Ovary (tissue), 7 donors: ENCODE measurements at regions not wholly inside any gene's neighbourhood (a gene's known extent, or its start where the extent isn't known, plus 50 kb on each side); places are given as distances from the start of the nearest gene placed in this dataset.

Experiments
- DNase-seq, 5 donors: peaks; one replicate each; pipeline ENCODE4 v3.0.0-alpha.2; 2019 to 2020
- H3K27ac ChIP-seq, 2 donors: fragments of 200-600 bp; one replicate each; pipeline versions ENCODE4 v1.5.1 to v1.8.0; 2019 to 2022
- H3K27me3 ChIP-seq: fragments of 200-600 bp; one replicate; pipeline ENCODE4 v1.8.0; 2022
- H3K36me3 ChIP-seq: fragments of 200-600 bp; sonication (generic); one replicate; pipeline ENCODE4 v1.5.1; 2019
- H3K4me1 ChIP-seq: one replicate; pipeline ENCODE4 v1.8.1; 2013; ENCODE audit warnings: mild to moderate bottlenecking, moderate library complexity; ENCODE audit not compliant: insufficient read depth
- H3K4me3 ChIP-seq: fragments of 200-600 bp; sonication (generic); one replicate; pipeline ENCODE4 v1.5.1; 2017
- H3K9me3 ChIP-seq, 2 donors: fragments of 200-600 bp in 1 of 2; sonication (generic) in 1 of 2; one replicate each; pipeline versions ENCODE4 v1.5.1 to v1.8.1; 2013 to 2019; ENCODE audit warnings: mild to moderate bottlenecking in 1 of 2, moderate library complexity in 1 of 2
- CTCF ChIP-seq, 3 donors: fragments of 450-650 bp in 2 of 3; fragments of 200-600 bp in 1 of 3; IDR thresholded peaks; one replicate each; pipeline versions ENCODE4 v1.5.1 to v1.8.0; 2016 to 2022; ENCODE audit warnings: antibody characterized with exemption in 3 of 3, mild to moderate bottlenecking in 1 of 3
- EP300 ChIP-seq: sonication (generic); formaldehyde crosslinking; IDR thresholded peaks from one replicate; pipeline ENCODE4 v1.6.1; 2017; ENCODE audit warnings: antibody characterized with exemption
- POLR2A ChIP-seq: fragments of 450-650 bp; IDR thresholded peaks from one replicate; pipeline ENCODE4 v1.6.1; 2017; ENCODE audit warnings: antibody characterized with exemption, mild to moderate bottlenecking, moderate library complexity
- WGBS, 3 donors: extraction: QIAGEN DNeasy Blood & Tissue Kit in 1 of 3; methylation state at CpG; one replicate each; pipeline versions ENCODE4 v1.1.5 to v1.1.7; 2013 to 2017; 5-methylcytosine and 5-hydroxymethylcytosine counted together
- intact Hi-C, 4 donors: fragments of 100-400 bp; cut with DNase I; formaldehyde crosslinking; loops; one replicate each; pipeline versions ENCODE4 v1.11.0 to v1.15.1; 2022 to 2023
- donor health status: DM: no; HTN: no; CAD: no; lungs with moderate emphysema.
- donor health status: DM: no; HTN: no; CAD: no.
- donor health status: Bipolar disorder and iron deficiency.
- donor health status: DM: no; HTN: no; CAD: no.
- donor health status: DM: yes; HTN: yes; CAD: no.

- Histone ChIP-seq H3K27ac (no peak overlapping the region), H3K4me1 (peaks cover 10% of the 10 kb centered on the region), H3K9me3 (no peaks in the 10 kb centered on the region), H3K36me3 (no peaks in the 10 kb centered on the region), H3K27me3 (no peaks in the 10 kb centered on the region), H3K4me3 (no peak overlapping the region)
- intact Hi-C loops = no loop called here
- DNase-seq = no peak
- TF ChIP-seq CTCF (IDR thresholded peaks at IDR 0.05) (no peak), POLR2A (no peak), EP300 (no peak)
- 88 to 89% (median 89%) methylated on average over 1 of the region's 1 CpG for WGBS, 3 donors
These were observed 157.0 kb downstream of the SOX4 start for GRCh38 chr6:21750575-21750974.

GRCh38 chr6:21751608-21752007 is 158.1 kb downstream of the SOX4 start:
- no peak for DNase-seq
- 88 to 94% (median 94%) methylated on average over 6 of the region's 6 CpGs for WGBS, 3 donors
- intact Hi-C loops = no loop called here
- no peaks in the 10 kb centered on the region for H3K9me3 ChIP-seq
- H3K4me3 ChIP-seq = no peak overlapping the region
- TF ChIP-seq CTCF (IDR thresholded peaks at IDR 0.05) = no peak
- TF ChIP-seq POLR2A = no peak
- TF ChIP-seq EP300 = no peak
- no peak overlapping the region for H3K27ac ChIP-seq
- H3K27me3 ChIP-seq = no peaks in the 10 kb centered on the region
- peaks cover 10% of the 10 kb centered on the region for H3K4me1 ChIP-seq
- H3K36me3 ChIP-seq = no peaks in the 10 kb centered on the region

- DNase-seq = no peak
- Histone ChIP-seq H3K27me3 (no peaks in the 10 kb centered on the region), H3K27ac (no peak overlapping the region), H3K4me3 (no peak overlapping the region), H3K4me1 (peaks cover 10% of the 10 kb centered on the region), H3K9me3 (no peaks in the 10 kb centered on the region), H3K36me3 (no peaks in the 10 kb centered on the region)
- intact Hi-C loops = no loop called here
- TF ChIP-seq EP300 (no peak), POLR2A (no peak), CTCF (IDR thresholded peaks at IDR 0.05) (no peak)
- 91 to 96% (median 93%) methylated on average over 4 of the region's 4 CpGs for WGBS, 3 donors
These were observed 158.7 kb downstream of the SOX4 start for GRCh38 chr6:21752054-21752811.

- DNase-seq = no peak
- no peak for TF ChIP-seq POLR2A
- TF ChIP-seq CTCF (IDR thresholded peaks at IDR 0.05) = no peak
- no peak for TF ChIP-seq EP300
- H3K27me3 ChIP-seq = no peaks in the 10 kb centered on the region
- H3K36me3 ChIP-seq = no peaks in the 10 kb centered on the region
- no peak overlapping the region for H3K27ac ChIP-seq
- no peak overlapping the region for H3K4me3 ChIP-seq
- H3K4me1 ChIP-seq = peaks cover 10% of the 10 kb centered on the region
- intact Hi-C loops = no loop called here
- WGBS, 3 donors = 9 to 17% (median 9%) methylated on average over 11 of the region's 11 CpGs
- H3K9me3 ChIP-seq = no peaks in the 10 kb centered on the region
These were observed 159.9 kb downstream of the SOX4 start for GRCh38 chr6:21753241-21754108.
